ENCODE measurements at regions not wholly inside any gene's neighbourhood (a gene's known extent, or its start where the extent isn't known, plus 50 kb on each side); places are given as distances from the start of the nearest gene placed in this dataset.

GRCh38 chr13:73598020-73598712 is 536.0 kb downstream of the KLF12 start:
- TF ChIP-seq CTCF (conservative IDR thresholded peaks at IDR 0.05; ENCODE audit: low read length) (no peak), EZH2phosphoT487 (IDR thresholded peaks at IDR 0.05; ENCODE audit: borderline replicate concordance, low read depth, low read length) (no peak)
